Sciatic nerve (tissue), 2 donors: ENCODE measurements at regions not wholly inside any gene's neighbourhood (a gene's known extent, or its start where the extent isn't known, plus 50 kb on each side); places are given as distances from the start of the nearest gene placed in this dataset.

Experiments
- ATAC-seq: fragments of 200-7000 bp; cut with Tn5 transposase; one replicate; pipeline ENCODE4 v1.9.1; 2020; ENCODE audit warnings: mild to moderate bottlenecking, moderate library complexity
- DNase-seq: peaks from one replicate; pipeline ENCODE4 v3.0.0-alpha.2; 2020; ENCODE audit warnings: low spot score
- intact Hi-C: fragments of 100-400 bp; cut with DNase I; formaldehyde crosslinking; loops from one replicate; pipeline ENCODE4 v1.14.2; 2022
- donor health status: DM: no; HTN: no; CAD: no.
- donor health status: DM: no; HTN: no; CAD: no.

DNA sequence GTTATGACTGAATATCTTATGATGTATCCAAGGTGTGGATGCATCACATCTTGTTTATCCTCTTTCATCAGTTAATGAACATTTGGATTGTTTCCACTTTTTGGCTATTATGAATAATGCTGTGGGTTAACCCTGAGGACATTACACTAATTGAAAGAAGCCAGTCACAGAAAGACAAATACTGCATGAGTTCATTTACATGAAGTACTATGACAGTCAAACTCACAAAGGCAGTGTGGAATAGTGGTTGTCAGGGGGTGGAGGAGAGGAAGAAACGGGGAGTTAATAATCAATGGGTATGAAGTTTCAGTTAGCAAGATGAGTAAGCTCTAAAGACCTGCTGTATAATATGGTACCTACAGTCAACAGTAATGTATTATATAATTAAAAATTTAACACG is 409.4 kb upstream of the CTNND2 start:
- intact Hi-C loops, result no loop called here
- DNase-seq (no peak), ATAC-seq (no peak)

DNA sequence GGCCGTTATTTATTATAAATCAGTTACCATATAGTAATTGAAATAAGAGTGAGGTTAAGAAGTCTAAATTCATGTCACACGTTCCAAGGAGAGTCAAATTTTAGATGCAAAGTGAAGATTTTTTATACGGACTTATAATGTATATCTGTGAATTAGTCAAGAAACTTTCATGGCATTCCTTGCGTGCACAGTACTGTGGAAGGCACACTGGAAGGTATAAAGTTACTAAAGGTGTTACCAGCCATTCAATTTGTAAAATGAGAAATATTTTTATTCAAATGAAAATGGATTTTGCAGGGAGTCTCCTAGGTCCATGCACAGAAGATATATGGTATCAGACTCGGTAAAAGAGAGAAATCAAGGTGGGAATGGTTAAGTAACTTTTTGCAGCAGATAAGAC is 408.1 kb upstream of the CTNND2 start:
- no peak for DNase-seq
- no peak for ATAC-seq

DNA sequence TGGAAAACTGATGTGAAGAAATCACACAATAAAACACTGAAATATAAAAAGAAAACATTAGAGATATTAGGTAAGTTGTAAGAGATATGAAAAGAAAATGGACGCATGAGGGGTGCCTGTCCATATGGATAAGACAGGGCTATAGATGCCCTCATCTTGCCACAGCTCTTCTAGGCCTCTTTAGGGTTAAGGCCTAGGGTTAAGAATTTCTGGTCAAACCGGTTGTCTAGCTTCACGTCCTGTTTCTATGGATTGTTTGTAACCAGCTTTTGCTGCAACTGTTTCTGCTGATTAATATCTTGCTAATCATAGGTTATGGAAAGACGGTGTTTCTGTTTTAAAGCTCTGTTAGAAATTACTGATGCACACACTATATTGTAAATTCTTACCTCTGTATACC is 389.9 kb upstream of the CTNND2 start:
- intact Hi-C loops, result no loop called here
- no peak for DNase-seq
- ATAC-seq, result no peak

More for the DNA sequence above, 408.1 kb upstream of the CTNND2 start:
- intact Hi-C loops, result no loop called here

DNA sequence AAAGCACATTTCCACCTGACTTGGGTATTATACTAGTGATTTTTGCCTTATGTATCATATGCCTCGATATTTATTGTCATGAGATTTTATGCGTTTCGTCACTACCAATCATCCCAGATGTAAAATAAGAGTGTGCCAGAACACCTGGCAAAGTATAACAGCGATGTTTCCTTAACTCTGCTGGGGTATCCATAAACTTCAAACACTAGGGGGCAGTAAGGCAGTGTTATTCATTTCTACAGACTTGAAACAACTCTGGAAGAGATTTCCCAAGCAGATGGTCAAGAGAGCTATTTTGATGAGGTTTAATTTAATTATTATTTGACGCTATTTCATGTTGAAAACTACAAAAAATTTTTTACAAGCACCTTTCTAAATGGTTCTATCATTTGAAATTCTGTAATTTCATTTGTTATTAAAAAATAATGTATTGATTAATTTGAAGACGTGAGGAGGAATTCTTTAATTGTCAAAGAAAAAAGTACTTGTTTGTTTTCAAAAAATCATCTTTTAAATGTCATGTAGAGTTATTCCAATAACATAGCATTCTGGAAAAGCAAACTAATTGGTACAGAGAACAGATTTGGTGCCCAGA is 388.5 kb upstream of the CTNND2 start:
- DNase-seq (no peak), ATAC-seq (no peak)
- intact Hi-C loops, result no loop called here

DNA sequence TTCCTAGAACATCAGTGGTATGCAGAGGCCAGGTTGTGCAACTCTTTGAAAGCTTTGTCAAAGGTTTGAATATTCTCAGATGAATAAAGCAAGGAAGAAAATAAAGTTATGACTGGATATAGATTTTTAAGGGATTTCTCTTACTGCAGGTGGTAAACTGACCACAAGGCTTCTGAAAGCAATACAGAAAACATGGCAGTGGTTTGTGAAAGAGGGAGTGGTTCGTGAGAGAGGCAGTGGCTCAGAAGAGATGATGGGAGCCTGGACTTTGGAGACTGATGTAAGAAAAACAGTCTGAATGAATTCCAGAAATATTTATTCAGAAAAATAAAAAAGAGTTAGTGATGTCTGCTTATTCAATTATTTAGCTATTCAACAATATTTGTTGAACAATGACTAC is 380.4 kb upstream of the CTNND2 start:
- DNase-seq, result no peak
- intact Hi-C loops, result no loop called here
- ATAC-seq, result no peak

DNA sequence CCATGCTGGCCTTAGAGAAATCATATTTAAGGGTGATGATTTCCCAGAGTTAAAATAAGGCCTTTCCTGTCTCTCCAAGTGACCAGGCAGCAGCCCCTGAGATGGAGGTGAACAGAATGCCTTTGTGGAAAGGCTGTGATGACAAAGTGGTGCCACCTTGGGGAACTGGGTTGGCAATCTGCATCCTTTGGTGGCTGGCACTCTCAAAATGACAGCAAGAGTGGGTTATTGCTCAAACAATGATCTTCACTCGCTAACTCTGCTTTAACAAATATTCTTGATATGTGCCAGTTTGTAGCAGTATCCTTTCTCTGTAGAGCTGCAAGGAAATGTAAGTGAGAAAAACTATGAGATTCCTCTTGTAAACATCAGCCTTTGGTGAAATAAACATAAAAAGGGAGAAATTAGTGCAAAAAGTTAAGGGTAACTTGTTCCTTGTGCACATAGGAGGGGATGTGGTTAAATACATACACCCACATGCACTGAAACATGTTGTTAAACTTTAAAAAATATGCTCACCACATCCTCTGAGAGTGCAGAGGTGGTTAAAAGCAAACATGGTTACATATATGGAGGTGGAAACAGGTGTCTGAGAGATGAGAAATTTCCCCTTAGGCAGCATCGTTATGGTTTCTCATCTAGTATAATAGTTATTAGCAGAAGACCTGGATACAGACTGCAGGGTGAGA is 373.4 kb upstream of the CTNND2 start:
- DNase-seq (no peak), ATAC-seq (no peak)
- intact Hi-C loops, result no loop called here

DNA sequence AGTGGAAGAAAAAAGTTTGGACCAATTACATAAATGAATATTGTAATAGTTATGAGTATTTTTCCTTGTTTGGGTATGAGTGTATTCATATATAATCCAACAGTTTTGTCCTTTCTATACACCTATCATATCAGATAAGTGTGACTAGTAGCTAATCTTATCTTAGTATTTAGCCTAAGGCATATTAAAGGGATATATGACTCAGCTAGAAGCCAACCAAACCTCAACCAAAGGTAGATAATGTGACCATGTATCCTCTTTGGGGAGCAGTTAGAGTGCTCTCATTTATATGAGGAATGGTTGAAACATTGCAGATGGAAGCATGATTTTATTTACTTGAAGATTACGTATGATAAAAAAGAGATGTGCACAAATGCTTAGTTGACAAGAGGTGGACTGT is 370.0 kb upstream of the CTNND2 start:
- intact Hi-C loops, result no loop called here
- ATAC-seq, result no peak

DNA sequence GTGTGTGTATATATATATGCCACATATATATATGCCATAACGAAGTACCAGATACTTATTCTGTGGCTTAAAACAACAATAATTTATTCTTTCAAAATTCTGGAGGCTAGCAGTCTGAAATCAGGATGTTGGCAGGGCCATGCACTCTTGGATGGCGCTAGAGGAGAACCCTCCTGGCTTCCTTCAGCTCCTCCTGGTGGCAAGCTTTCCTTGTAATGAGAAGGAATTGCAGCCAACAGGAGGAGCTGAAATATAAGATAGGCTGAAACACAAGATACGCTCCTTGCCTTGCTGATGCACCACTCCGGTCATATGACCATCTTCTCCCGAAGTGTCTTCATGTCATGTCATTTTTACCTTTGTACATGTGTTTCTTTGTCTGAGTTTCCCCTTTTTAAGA is 368.1 kb upstream of the CTNND2 start:
- intact Hi-C loops, result no loop called here
- ATAC-seq, result no peak
- no peak for DNase-seq

More for the DNA sequence above, 370.0 kb upstream of the CTNND2 start:
- no peak for DNase-seq

DNA sequence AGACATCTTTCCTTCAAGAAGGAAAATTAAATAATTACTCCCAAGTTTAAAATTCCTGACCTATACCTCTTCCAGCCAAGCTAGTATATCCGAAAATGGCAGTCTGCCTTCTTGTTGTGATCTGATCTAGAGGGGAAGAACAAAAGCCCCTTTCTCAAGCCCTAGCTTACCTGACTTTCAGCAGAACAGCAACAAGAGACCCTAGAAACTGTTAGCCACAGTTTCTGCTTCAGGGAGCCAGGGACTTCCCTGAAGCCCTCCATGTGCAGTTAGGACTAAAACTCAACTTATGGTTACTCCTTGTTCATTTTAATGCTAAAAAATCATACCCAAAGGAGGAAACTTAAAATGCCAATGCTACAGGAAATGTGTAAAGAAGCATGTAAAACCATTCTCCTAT is 366.7 kb upstream of the CTNND2 start:
- no peak for ATAC-seq
- no peak for DNase-seq
- intact Hi-C loops, result no loop called here

DNA sequence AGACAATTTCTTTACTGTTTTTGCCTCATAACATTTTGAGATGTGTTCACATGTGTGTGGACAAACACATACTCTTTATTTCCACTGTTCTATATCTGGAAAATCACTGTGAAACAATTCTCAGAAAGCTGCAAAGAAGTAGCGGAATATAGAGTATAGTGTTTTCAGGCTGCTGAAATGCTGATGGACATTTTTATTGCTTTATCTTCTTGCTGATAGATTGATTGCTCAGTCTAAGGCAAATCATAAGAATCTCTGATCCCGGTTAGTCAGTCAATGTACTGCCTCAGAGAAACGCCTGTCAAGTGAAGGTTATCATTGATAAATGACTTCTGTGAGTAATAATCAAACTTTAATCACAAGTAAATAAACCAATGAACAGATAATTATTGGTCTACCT is 364.9 kb upstream of the CTNND2 start:
- no peak for DNase-seq
- intact Hi-C loops, result no loop called here
- no peak for ATAC-seq

DNA sequence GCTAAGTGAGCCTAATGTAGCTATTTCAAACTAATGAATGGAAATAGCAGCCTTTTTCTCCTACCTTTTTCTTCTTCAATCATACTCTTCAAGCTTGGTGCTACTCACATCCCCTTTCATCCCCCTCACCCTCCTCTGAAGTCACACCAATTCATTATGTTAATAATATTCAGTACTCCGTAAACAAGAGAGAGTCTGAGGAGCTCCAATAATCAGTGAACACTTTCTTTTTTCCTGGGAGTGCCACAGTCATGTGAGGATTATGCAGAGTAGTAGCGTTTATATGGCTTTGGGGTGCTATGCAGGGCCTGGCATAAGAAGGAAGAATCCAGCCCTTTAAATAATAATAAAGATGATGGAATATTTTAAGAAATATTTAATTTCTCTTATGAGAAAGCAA is 354.3 kb upstream of the CTNND2 start:
- ATAC-seq (no peak), DNase-seq (no peak)
- intact Hi-C loops, result no loop called here

DNA sequence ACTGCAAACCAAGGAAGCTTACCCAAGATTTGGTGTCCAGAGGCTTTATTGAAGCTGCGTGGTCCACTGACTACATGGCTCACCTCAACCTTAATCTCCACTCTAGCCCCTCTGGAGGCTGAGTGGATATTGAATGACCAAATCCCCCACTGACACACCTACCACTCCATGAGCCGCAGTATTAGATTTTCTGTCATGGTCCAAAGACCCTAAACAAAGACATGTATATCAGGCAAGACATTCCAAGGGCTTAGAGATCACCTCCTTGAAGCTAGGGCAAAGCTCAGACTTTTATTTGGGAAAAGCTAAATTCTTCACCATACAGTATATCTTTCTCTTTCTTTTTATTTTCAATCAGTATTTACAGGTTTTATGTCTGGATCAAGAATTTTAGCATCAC is 346.2 kb upstream of the CTNND2 start:
- intact Hi-C loops, result no loop called here
- no peak for ATAC-seq
- DNase-seq, result no peak

DNA sequence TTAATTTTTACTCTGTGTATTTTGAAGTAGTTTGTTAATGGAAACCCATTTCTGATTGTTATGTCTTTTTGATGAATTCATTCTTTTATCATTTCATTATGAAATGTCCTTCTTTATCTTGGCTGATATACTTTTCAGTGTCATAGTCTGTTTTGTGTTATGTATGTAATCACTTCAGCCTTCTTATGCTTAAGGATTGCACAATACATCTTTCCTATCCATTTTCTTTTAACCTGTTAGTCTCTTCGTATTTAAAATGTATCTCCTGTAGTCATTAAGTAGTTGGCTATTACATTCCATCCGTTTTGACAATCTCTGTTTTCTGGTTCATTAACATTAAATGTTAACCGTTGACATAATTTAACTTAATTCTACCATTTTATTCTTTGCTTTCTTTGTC is 344.6 kb upstream of the CTNND2 start:
- ATAC-seq (no peak), DNase-seq (no peak)
- intact Hi-C loops, result no loop called here

DNA sequence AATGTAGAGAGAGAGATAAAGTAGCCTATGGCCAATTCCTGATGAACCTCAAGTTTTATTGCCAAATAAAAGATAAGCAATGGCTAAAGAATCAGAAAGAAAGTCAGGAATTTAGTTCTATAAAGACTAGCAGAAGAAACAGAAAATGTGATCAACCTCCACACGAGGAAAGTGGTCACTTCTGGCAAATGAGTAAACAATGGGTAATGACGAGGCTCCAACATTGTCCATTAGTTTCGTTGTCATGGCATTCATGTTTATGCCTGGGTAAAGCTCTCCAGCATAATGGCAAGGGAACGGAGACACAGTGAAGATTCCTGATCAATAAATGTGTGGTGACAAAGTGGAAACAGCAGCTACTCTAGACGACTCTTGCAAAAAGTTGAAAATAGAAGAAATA is 341.8 kb upstream of the CTNND2 start:
- DNase-seq, result no peak

DNA sequence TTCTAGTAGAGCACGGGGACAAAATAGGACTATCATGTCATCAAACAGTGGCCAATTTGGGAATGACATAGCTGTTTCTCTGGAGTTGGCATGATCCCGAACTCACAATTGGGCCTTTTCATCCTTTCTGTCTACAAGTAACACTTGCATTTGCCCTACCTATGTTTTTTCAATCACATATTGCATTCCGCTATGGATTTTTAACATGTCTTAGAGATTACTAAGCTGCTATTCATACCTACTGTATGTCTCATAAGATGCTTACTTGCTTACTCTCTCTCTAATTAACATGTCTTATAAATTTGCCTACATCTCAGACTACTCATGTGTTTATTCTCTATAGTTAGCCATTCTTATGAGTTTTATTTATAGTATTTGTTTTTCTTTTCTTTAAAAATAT is 341.2 kb upstream of the CTNND2 start:
- intact Hi-C loops, result no loop called here
- no peak for ATAC-seq
- no peak for DNase-seq

More for the DNA sequence above, 341.8 kb upstream of the CTNND2 start:
- ATAC-seq, result no peak
- intact Hi-C loops, result no loop called here

DNA sequence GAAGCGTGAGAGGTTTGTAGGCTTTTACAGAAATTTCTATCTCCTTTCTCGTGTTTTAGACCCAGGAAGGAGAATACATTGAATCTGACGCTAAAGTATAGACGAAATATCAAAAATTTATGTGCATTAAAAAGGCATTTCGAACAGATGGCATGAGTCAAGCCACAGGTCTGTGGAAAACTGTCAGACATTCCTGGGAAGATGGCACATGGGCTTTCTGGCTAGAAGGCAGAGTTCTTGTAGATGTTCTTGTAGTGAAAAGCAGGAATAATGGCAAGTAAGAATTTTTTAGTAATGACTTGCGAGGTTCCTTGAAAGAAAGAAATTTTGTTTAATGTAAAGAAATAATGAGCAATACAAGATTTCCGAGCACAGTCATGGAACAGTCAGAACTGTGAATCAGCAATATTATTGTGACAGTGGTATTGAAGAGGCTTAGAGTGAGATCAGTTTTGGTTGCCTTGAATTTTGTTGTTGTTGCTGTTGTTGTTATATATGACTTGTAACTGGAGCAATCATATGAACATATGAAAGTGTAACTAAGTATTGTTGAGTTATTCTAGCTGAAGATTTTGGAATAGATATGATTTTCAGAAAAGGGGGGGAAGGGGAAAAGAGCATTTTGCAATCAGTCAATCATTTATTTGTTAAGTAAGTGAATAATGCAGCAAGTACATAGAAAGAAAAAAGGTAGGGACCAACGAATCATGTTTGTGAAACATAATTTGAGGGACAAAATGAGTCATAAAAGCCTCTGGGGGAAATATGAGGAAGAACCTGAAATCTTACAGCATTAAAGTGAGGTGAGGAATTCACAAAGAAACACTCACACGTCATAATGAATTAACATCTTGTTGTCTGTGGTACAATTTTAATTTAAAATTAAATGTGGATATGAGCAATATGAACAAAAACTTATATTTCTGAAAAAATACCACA is 339.0 kb upstream of the CTNND2 start:
- no peak for ATAC-seq
- intact Hi-C loops, result no loop called here

DNA sequence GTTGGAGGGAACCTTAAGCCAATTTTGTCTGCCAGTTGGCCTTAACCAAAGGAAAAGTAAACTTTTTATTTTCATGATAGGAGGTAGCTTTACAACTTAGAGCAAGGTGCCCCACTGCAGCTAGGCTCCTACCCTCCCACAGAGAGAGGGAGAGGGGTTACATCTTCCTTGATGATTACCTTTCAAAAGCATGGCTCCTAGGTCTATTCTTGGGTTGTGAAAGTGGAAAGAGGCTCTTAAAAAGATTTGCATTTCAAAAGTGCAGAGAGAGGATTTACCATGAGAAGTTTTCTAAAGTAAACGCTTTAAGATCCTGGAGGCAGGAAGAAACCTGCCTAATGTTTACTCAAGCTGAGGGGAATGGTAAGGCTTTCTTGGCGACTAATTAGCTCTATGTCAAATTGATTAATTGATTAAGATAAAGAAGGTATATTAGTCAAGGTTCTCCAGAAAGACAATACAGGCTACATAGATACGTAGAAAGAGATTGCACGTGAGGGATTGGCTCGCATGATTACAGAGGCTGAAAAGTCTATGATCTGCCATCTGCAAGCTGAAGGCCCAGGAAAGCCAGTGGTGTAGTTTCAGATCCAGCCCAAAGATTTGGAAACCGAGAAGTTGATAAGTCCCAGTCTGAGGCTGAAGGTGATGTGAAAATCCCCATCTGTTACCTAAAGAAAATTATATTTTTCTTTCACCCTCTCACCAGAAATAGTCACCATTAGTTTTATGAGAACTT is 333.8 kb upstream of the CTNND2 start:
- intact Hi-C loops, result no loop called here

More for the DNA sequence above, 339.0 kb upstream of the CTNND2 start:
- DNase-seq, result no peak

DNA sequence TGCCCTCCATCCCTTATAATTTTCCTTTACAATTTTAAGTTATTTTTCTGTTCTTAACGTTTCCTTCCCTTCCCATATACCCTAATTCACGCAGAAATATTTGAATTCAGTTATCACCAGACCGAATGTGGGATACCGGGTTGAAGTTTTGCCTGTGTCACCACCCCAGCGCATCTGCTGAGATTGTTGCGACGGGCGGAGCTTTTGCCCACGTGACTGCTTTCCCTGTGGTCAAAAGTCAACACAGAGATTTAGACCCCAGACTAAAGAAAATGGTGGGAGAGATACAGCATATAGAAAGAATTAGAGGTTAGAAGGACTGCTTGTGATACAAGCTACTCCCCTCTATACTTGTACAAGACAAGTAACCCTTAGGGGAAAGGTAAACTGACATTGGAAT is 326.4 kb upstream of the CTNND2 start:
- no peak for DNase-seq
- intact Hi-C loops, result no loop called here

More for the DNA sequence above, 333.8 kb upstream of the CTNND2 start:
- ATAC-seq, result no peak
- no peak for DNase-seq

DNA sequence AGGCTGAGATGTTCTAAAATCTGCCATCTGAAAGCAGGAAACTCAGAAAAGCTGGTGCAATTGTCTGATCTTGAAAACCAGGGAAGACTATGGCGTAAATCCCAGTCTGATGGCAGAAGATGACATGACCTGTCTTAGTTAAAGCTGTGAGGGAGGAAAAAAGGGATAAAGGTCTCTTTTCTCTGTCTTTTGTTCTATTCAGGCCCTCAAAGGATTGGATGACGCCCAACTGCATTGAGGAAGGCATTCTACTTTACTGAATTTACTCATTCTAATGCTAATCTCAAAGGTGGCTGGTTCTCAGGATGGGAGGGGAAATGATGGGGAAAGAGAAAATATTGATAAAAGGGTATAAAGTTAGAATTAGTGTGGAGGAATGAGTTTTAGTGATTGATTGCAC is 312.8 kb upstream of the CTNND2 start:
- intact Hi-C loops, result no loop called here
- DNase-seq, result no peak
- ATAC-seq, result no peak

More for the DNA sequence above, 326.4 kb upstream of the CTNND2 start:
- no peak for ATAC-seq
